H9 (cell line): ENCODE measurements at regions not wholly inside any gene's neighbourhood (a gene's known extent, or its start where the extent isn't known, plus 50 kb on each side); places are given as distances from the start of the nearest gene placed in this dataset.

ENCODE experiments used
- DNase-seq: peaks from one replicate; pipeline ENCODE4 v3.0.0-alpha.2; 2017
- H2AFZ ChIP-seq: one replicate; pipeline ENCODE4 v1.6.1; 2013; ENCODE audit warnings: mild to moderate bottlenecking, low read length, control low read depth, moderate library complexity
- H2AK5ac ChIP-seq: 2 replicates; pipeline ENCODE4 v1.6.1; 2013; ENCODE audit warnings: low read length, control low read depth, mixed read lengths; ENCODE audit not compliant: insufficient read length
- H2BK120ac ChIP-seq: one replicate; pipeline ENCODE4 v1.6.1; 2013; ENCODE audit warnings: low read depth, mild to moderate bottlenecking, low read length, control low read depth, inconsistent platforms; ENCODE audit not compliant: poor library complexity, severe bottlenecking
- H2BK12ac ChIP-seq: 2 replicates; pipeline ENCODE4 v1.6.1; 2013; ENCODE audit warnings: low read length, control low read depth, mixed read lengths, low read depth; ENCODE audit not compliant: insufficient read length
- H2BK15ac ChIP-seq: 2 replicates; pipeline ENCODE4 v1.6.1; 2013; ENCODE audit warnings: low read depth, low read length, control low read depth
- H2BK20ac ChIP-seq: one replicate; pipeline ENCODE4 v1.6.1; 2013; ENCODE audit warnings: low read depth, mild to moderate bottlenecking, low read length, control low read depth, inconsistent platforms; ENCODE audit not compliant: poor library complexity, severe bottlenecking
- H2BK5ac ChIP-seq: 2 replicates; pipeline ENCODE4 v1.6.1; 2013; ENCODE audit warnings: low read length, control low read depth, mixed read lengths; ENCODE audit not compliant: insufficient read length
- H3K14ac ChIP-seq: 2 replicates; pipeline ENCODE4 v1.6.1; 2013; ENCODE audit warnings: low read length, control low read depth; ENCODE audit not compliant: insufficient read depth
- H3K18ac ChIP-seq: 2 replicates; pipeline ENCODE4 v1.6.1; 2013; ENCODE audit warnings: low read depth, mild to moderate bottlenecking, mixed read lengths, low read length, control low read depth; ENCODE audit not compliant: insufficient read length
- H3K23ac ChIP-seq: 2 replicates; pipeline ENCODE4 v1.6.1; 2013; ENCODE audit warnings: low read length, control low read depth, mixed read lengths, low read depth; ENCODE audit not compliant: insufficient read length
- H3K23me2 ChIP-seq: 2 replicates; pipeline ENCODE4 v1.6.1; 2013; ENCODE audit warnings: low read depth, mild to moderate bottlenecking, mixed read lengths, low read length, control low read depth; ENCODE audit not compliant: insufficient read length, poor library complexity, severe bottlenecking
- H3K27ac ChIP-seq: 2 replicates; pipeline ENCODE4 v1.5.1; 2013; ENCODE audit warnings: low read length, control low read depth, mixed read lengths, low read depth; ENCODE audit not compliant: insufficient read length
- H3K27me3 ChIP-seq: 2 replicates; pipeline ENCODE4 v1.6.1; 2013; ENCODE audit warnings: low read length, control low read depth, inconsistent platforms; ENCODE audit not compliant: insufficient read depth
- H3K4ac ChIP-seq: 2 replicates; pipeline ENCODE4 v1.6.1; 2013; ENCODE audit warnings: low read depth, mild to moderate bottlenecking, control low read depth, inconsistent platforms, low read length, moderate library complexity
- H3K4me1 ChIP-seq: 2 replicates; pipeline ENCODE4 v1.6.1; 2013; ENCODE audit warnings: low read length, control low read depth, inconsistent platforms; ENCODE audit not compliant: insufficient read depth
- H3K4me2 ChIP-seq: 2 replicates; pipeline ENCODE4 v1.6.1; 2013; ENCODE audit warnings: low read length, control low read depth, mixed read lengths; ENCODE audit not compliant: insufficient read length, insufficient read depth
- H3K56ac ChIP-seq: 2 replicates; pipeline ENCODE4 v1.6.1; 2013; ENCODE audit warnings: low read depth, mild to moderate bottlenecking, mixed read lengths, low read length, control low read depth; ENCODE audit not compliant: insufficient read length
- H3K79me1 ChIP-seq: 2 replicates; pipeline ENCODE4 v1.6.1; 2013; ENCODE audit warnings: low read depth, mild to moderate bottlenecking, moderate library complexity, low read length, control low read depth, inconsistent platforms; ENCODE audit not compliant: insufficient read depth, poor library complexity, severe bottlenecking
- H3K79me2 ChIP-seq: 2 replicates; pipeline ENCODE4 v1.6.1; 2013; ENCODE audit warnings: low read length, control low read depth, inconsistent platforms; ENCODE audit not compliant: insufficient read depth
- H3K9ac ChIP-seq: 2 replicates; pipeline ENCODE4 v1.6.1; 2013; ENCODE audit warnings: low read length, control low read depth, mixed read lengths; ENCODE audit not compliant: insufficient read length; ENCODE audit errors: extremely low read depth
- H3K9me3 ChIP-seq: one replicate; pipeline ENCODE4 v1.6.1; 2013; ENCODE audit warnings: low read depth, low read length, inconsistent platforms; ENCODE audit not compliant: control insufficient read depth
- H3T11ph ChIP-seq: one replicate; pipeline ENCODE4 v1.6.1; 2013; ENCODE audit warnings: mild to moderate bottlenecking, low read length, control low read depth, inconsistent platforms
- H4K20me1 ChIP-seq: one replicate; pipeline ENCODE4 v1.6.1; 2013; ENCODE audit not compliant: control insufficient read depth, insufficient read length, insufficient read depth
- H4K5ac ChIP-seq: 2 replicates; pipeline ENCODE4 v1.6.1; 2013; ENCODE audit warnings: low read depth, mild to moderate bottlenecking, mixed read lengths, low read length, control low read depth; ENCODE audit not compliant: insufficient read length
- H4K8ac ChIP-seq: replicated peaks from 2 replicates; pipeline ENCODE4 v1.6.1; 2013; ENCODE audit warnings: low read length, control low read depth, mixed read lengths, low read depth; ENCODE audit not compliant: insufficient read length
- H4K91ac ChIP-seq: 2 replicates; pipeline ENCODE4 v1.6.1; 2013; ENCODE audit warnings: low read depth, mild to moderate bottlenecking, moderate library complexity, mixed read lengths, low read length, control low read depth; ENCODE audit not compliant: insufficient read length
- H3K27ac Mint-ChIP-seq, 3 experiments: 2 replicates in 2 of 3; 3 replicates in 1 of 3; pipeline ENCODE4 v1.8.0; 2020 to 2021; ENCODE audit warnings: mixed read lengths in 3 of 3, mild to moderate bottlenecking in 1 of 3, moderate library complexity in 1 of 3
- H3K27me3 Mint-ChIP-seq: 2 replicates; pipeline ENCODE4 v1.8.0; 2021; ENCODE audit warnings: low read depth, mild to moderate bottlenecking, moderate library complexity, mixed read lengths
- H3K36me3 Mint-ChIP-seq, 3 experiments: 2 replicates in 2 of 3; 3 replicates in 1 of 3; pipeline ENCODE4 v1.8.0; 2020 to 2021; ENCODE audit warnings: low read depth in 3 of 3, mixed read lengths in 3 of 3; ENCODE audit not compliant: insufficient read depth in 1 of 3
- H3K4me1 Mint-ChIP-seq, 2 experiments: 2 replicates each; pipeline ENCODE4 v1.8.0; 2020; ENCODE audit warnings: mixed read lengths in 2 of 2
- H3K4me3 Mint-ChIP-seq, 2 experiments: 2 replicates in 1 of 2; 3 replicates in 1 of 2; pipeline ENCODE4 v1.8.0; 2020 to 2021; ENCODE audit warnings: mild to moderate bottlenecking in 2 of 2, mixed read lengths in 2 of 2, moderate library complexity in 1 of 2
- H3K9me3 Mint-ChIP-seq, 2 experiments: 2 replicates in 1 of 2; 3 replicates in 1 of 2; pipeline ENCODE4 v1.8.0; 2020; ENCODE audit warnings: mild to moderate bottlenecking in 2 of 2, mixed read lengths in 2 of 2, moderate library complexity in 1 of 2
- CTCF ChIP-seq: fragments of 200-600 bp; sonication (generic); conservative IDR thresholded peaks from 3 replicates; pipeline ENCODE4 v1.8.0; 2021; ENCODE audit warnings: antibody characterized with exemption, mild to moderate bottlenecking
- WGBS: extraction: QIAGEN DNeasy Blood & Tissue Kit; methylation state at CpG from one replicate; pipeline ENCODE4 v1.1.7; 2013; ENCODE audit warnings: missing lambda C conversion rate, low lambda C conversion rate, mixed read lengths; ENCODE audit not compliant: insufficient read length; ENCODE audit errors: extremely low coverage; 5-methylcytosine and 5-hydroxymethylcytosine counted together

DNA sequence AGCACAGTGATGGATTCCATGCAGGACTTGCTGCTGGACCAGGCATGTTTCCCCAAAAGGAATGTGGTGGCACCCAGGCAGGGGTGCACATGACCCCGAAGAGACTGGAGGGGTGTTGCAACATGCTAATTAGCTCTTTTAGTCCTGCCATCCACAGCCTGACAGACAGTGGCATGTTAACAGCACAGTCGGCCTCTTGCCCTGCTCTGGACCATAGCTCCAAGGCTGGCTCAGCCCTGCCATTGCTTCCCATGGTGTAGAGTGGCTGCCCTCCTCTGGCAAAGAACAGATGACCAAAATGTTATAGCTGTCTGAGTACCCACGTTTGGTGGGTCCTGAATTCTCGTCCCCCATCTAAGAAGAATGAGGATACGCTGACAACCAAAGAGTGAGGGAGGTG lies 736.4 kb upstream of the PTPRD start:
- Histone ChIP-seq H3K4ac (no peak overlapping the region), H3K27ac (no peak overlapping the region), H3K23ac (no peak overlapping the region), H2BK120ac (no peak overlapping the region), H3K79me1 (no peaks in the 10 kb centered on the region), H2BK5ac (no peak overlapping the region), H3K79me2 (no peaks in the 10 kb centered on the region), H3K4me1 (no peaks in the 10 kb centered on the region; the same call in 1 of the 2 replicates), H3K4me2 (no peak overlapping the region), H4K8ac (no peak overlapping the region), H3K14ac (no peak overlapping the region), H3K9ac (no peak overlapping the region), H2BK20ac (no peak overlapping the region), H2AFZ (no peak overlapping the region), H3T11ph (no peak overlapping the region), H2BK12ac (no peak overlapping the region), H3K23me2 (no peaks in the 10 kb centered on the region), H4K5ac (no peak overlapping the region), H4K20me1 (no peaks in the 10 kb centered on the region), H3K9me3 (no peaks in the 10 kb centered on the region), H3K27me3 (no peaks in the 10 kb centered on the region), H2AK5ac (no peak overlapping the region), H3K56ac (no peak overlapping the region), H4K91ac (no peak overlapping the region), H2BK15ac (no peak overlapping the region), H3K18ac (no peak overlapping the region)
- no CpG with 5 or more reads among the region's 5 CpGs for WGBS
- no peak for TF ChIP-seq CTCF
- Mint-ChIP-seq H3K4me1 (peaks cover 10 to 13% of the 10 kb centered on the region in 2 experiments), H3K4me3 (no peak overlapping the region), H3K9me3 (no peaks in the 10 kb centered on the region; a peak in 1 of 5 replicates), H3K27me3 (no peaks in the 10 kb centered on the region), H3K27ac (no peak overlapping the region; a peak in 1 of 7 replicates), H3K36me3 (no peaks in the 10 kb centered on the region)
- DNase-seq: peak; percentile 27
